ENCODE measurements at regions not wholly inside any gene's neighbourhood (a gene's known extent, or its start where the extent isn't known, plus 50 kb on each side); places are given as distances from the start of the nearest gene placed in this dataset.

- TF ChIP-seq EZH2 (IDR thresholded peaks at IDR 0.05; ENCODE audit: borderline replicate concordance, low read depth, low read length, poor library complexity, severe bottlenecking) = no peak
- TF ChIP-seq, protein P1, sequence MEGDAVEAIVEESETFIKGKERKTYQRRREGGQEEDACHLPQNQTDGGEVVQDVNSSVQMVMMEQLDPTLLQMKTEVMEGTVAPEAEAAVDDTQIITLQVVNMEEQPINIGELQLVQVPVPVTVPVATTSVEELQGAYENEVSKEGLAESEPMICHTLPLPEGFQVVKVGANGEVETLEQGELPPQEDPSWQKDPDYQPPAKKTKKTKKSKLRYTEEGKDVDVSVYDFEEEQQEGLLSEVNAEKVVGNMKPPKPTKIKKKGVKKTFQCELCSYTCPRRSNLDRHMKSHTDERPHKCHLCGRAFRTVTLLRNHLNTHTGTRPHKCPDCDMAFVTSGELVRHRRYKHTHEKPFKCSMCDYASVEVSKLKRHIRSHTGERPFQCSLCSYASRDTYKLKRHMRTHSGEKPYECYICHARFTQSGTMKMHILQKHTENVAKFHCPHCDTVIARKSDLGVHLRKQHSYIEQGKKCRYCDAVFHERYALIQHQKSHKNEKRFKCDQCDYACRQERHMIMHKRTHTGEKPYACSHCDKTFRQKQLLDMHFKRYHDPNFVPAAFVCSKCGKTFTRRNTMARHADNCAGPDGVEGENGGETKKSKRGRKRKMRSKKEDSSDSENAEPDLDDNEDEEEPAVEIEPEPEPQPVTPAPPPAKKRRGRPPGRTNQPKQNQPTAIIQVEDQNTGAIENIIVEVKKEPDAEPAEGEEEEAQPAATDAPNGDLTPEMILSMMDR (conservative IDR thresholded peaks at IDR 0.05; ENCODE audit: low read depth, low read length) = no peak
- H3K9me3 ChIP-seq (ENCODE audit: low read depth, low read length, poor library complexity, severe bottlenecking) = no peaks in the 10 kb centered on the region
- no TSS peak for BruUV-seq (replicated peaks)
- DNase-seq (ENCODE audit: low spot score) = no peak
- no peaks in the 10 kb centered on the region for H3K27me3 ChIP-seq (replicated peaks; ENCODE audit: insufficient read depth, low read depth, low read length, poor library complexity)
- H3K4me3 ChIP-seq (ENCODE audit: low read depth, low read length, poor library complexity, severe bottlenecking) = no peak overlapping the region
- intact Hi-C loops (cut with micrococcal nuclease; ENCODE audit: unreplicated experiment) = loop anchor here (5.0 kb wide), 1 partner anchor 265 kb away; the partner anchor contains the start of gene FAM43A
- H3K4me1 ChIP-seq (ENCODE audit: insufficient read depth, low read length, poor library complexity, severe bottlenecking) = no peaks in the 10 kb centered on the region
- CTCF ChIA-PET = interaction anchor here (1.0 kb wide), 1 partner anchor 270 kb away, joined by 3 read pairs; no protein-coding TSS in a partner anchor
- H3K27ac ChIP-seq (ENCODE audit: low read depth, low read length, poor library complexity, severe bottlenecking) = no peak overlapping the region
- POLR2A ChIA-PET (ENCODE audit: low non-redundant PET) = no interaction called here
- no peaks in the 10 kb centered on the region for H3K36me3 ChIP-seq (ENCODE audit: insufficient read depth, low read length, poor library complexity, severe bottlenecking)
These were observed 266.4 kb downstream of the FAM43A start for GRCh38 chr3:194951931-194952582.

- Histone ChIP-seq H3K27me3 (replicated peaks; ENCODE audit: insufficient read depth, low read depth, low read length, poor library complexity) (no peaks in the 10 kb centered on the region), H3K4me1 (ENCODE audit: insufficient read depth, low read length, poor library complexity, severe bottlenecking) (no peaks in the 10 kb centered on the region), H3K4me3 (ENCODE audit: low read depth, low read length, poor library complexity, severe bottlenecking) (no peak overlapping the region), H3K9me3 (ENCODE audit: low read depth, low read length, poor library complexity, severe bottlenecking) (no peaks in the 10 kb centered on the region), H3K36me3 (ENCODE audit: insufficient read depth, low read length, poor library complexity, severe bottlenecking) (no peaks in the 10 kb centered on the region), H3K27ac (ENCODE audit: low read depth, low read length, poor library complexity, severe bottlenecking) (no peak overlapping the region)
- BruUV-seq (replicated peaks) = no TSS peak
- POLR2A ChIA-PET (ENCODE audit: low non-redundant PET) = no interaction called here
- CTCF ChIA-PET = no interaction called here
- no peak for DNase-seq (ENCODE audit: low spot score)
- TF ChIP-seq, protein P1 (conservative IDR thresholded peaks at IDR 0.05; ENCODE audit: low read depth, low read length) = no peak
- TF ChIP-seq EZH2 (IDR thresholded peaks at IDR 0.05; ENCODE audit: borderline replicate concordance, low read depth, low read length, poor library complexity, severe bottlenecking) = no peak
- intact Hi-C loops (cut with micrococcal nuclease; ENCODE audit: unreplicated experiment) = loop anchor here (5.0 kb wide), 1 partner anchor 266 kb away; the partner anchor contains the start of gene FAM43A
These were observed 267.2 kb downstream of the FAM43A start for GRCh38 chr3:194952841-194953241.

- TF ChIP-seq, protein P1 (conservative IDR thresholded peaks at IDR 0.05; ENCODE audit: low read depth, low read length) = no peak
- no peak overlapping the region for H3K27ac ChIP-seq (ENCODE audit: low read depth, low read length, poor library complexity, severe bottlenecking)
- H3K4me3 ChIP-seq (ENCODE audit: low read depth, low read length, poor library complexity, severe bottlenecking) = no peak overlapping the region
- H3K27me3 ChIP-seq (replicated peaks; ENCODE audit: insufficient read depth, low read depth, low read length, poor library complexity) = no peaks in the 10 kb centered on the region
- no peak for DNase-seq (ENCODE audit: low spot score)
- ChIA-PET CTCF (no interaction called here), POLR2A (ENCODE audit: low non-redundant PET) (no interaction called here)
- BruUV-seq (replicated peaks) = no TSS peak
- H3K4me1 ChIP-seq (ENCODE audit: insufficient read depth, low read length, poor library complexity, severe bottlenecking) = no peaks in the 10 kb centered on the region
- intact Hi-C loops (cut with micrococcal nuclease; ENCODE audit: unreplicated experiment) = loop anchor here (5.0 kb wide), 1 partner anchor 266 kb away; the partner anchor contains the start of gene FAM43A
- H3K36me3 ChIP-seq (ENCODE audit: insufficient read depth, low read length, poor library complexity, severe bottlenecking) = no peaks in the 10 kb centered on the region
- no peaks in the 10 kb centered on the region for H3K9me3 ChIP-seq (ENCODE audit: low read depth, low read length, poor library complexity, severe bottlenecking)
These were observed 267.6 kb downstream of the FAM43A start for GRCh38 chr3:194953291-194953690.
